RWPE1 (cell line): ENCODE measurements at regions not wholly inside any gene's neighbourhood (a gene's known extent, or its start where the extent isn't known, plus 50 kb on each side); places are given as distances from the start of the nearest gene placed in this dataset.

Experiments used
- CTCF ChIA-PET: fragments of 350-600 bp; sonication (Branson Sonifier 250); formaldehyde crosslinking; extraction: SDS; loops from one replicate; lab custom pipeline; 2021; lab: Yijun Ruan, JAX
- POLR2A ChIA-PET: fragments of 400-600 bp; formaldehyde crosslinking; extraction: SDS; loops from one replicate; lab custom pipeline; 2020; ENCODE audit warnings: antibody characterized with exemption; ENCODE audit not compliant: low non-redundant PET; lab: Yijun Ruan, JAX
- DNase-seq: peaks from one replicate; pipeline ENCODE4 v3.0.0; 2012; ENCODE audit warnings: low spot score
- H3K27ac ChIP-seq: fragments of 450-650 bp; 2 replicates; pipeline ENCODE4 v1.5.1; 2017
- TF ChIP-seq, protein P1 (sequence below): fragments of 450-650 bp; conservative IDR thresholded peaks from 2 replicates; pipeline ENCODE4 v1.5.1; 2017; ENCODE audit warnings: low read depth, mild to moderate bottlenecking

GRCh38 chr12:18794000-18794399 lies 56.1 kb downstream of the CAPZA3 start:
- CTCF ChIA-PET: interaction anchor here (0.6 kb wide), 1 partner anchor 67 kb away, joined by 3 read pairs; no protein-coding TSS in a partner anchor
- TF ChIP-seq, protein P1, sequence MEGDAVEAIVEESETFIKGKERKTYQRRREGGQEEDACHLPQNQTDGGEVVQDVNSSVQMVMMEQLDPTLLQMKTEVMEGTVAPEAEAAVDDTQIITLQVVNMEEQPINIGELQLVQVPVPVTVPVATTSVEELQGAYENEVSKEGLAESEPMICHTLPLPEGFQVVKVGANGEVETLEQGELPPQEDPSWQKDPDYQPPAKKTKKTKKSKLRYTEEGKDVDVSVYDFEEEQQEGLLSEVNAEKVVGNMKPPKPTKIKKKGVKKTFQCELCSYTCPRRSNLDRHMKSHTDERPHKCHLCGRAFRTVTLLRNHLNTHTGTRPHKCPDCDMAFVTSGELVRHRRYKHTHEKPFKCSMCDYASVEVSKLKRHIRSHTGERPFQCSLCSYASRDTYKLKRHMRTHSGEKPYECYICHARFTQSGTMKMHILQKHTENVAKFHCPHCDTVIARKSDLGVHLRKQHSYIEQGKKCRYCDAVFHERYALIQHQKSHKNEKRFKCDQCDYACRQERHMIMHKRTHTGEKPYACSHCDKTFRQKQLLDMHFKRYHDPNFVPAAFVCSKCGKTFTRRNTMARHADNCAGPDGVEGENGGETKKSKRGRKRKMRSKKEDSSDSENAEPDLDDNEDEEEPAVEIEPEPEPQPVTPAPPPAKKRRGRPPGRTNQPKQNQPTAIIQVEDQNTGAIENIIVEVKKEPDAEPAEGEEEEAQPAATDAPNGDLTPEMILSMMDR: no peak
- no peak for DNase-seq
- H3K27ac ChIP-seq: no peak overlapping the region
- POLR2A ChIA-PET: no interaction called here

- ChIA-PET CTCF (no interaction called here), POLR2A (no interaction called here)
- no peak for DNase-seq
- TF ChIP-seq, protein P1: no peak
- no peak overlapping the region for H3K27ac ChIP-seq
Measured at GRCh38 chr12:18797604-18798003, 59.7 kb downstream of the CAPZA3 start.

- no peak for DNase-seq
- POLR2A ChIA-PET: no interaction called here
- TF ChIP-seq, protein P1: no peak
- CTCF ChIA-PET: no interaction called here
- H3K27ac ChIP-seq: no peak overlapping the region
Measured at GRCh38 chr12:18798535-18799361, 60.8 kb downstream of the CAPZA3 start.

DNA sequence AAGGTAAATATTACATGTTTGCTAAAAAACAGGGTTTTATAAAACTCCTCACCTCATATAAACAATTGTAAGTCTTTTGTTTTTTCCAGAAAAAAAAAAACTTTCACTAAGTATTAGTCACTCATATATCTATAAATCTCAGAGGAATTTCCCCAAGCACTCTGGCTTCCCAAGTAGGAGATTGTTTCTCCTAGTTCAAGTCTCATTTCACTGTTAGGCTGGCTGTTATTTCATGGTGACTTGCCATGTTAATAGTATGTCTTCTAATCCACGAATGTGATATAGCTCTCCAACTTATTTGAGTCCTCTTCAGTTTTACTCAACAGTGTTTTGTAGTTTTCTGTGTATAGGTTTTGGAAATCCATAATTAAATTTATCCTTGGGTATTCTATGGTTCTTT lies 61.6 kb downstream of the CAPZA3 start:
- no peak for DNase-seq
- TF ChIP-seq, protein P1: no peak
- CTCF ChIA-PET: no interaction called here
- POLR2A ChIA-PET: no interaction called here
- H3K27ac ChIP-seq: no peak overlapping the region

DNA sequence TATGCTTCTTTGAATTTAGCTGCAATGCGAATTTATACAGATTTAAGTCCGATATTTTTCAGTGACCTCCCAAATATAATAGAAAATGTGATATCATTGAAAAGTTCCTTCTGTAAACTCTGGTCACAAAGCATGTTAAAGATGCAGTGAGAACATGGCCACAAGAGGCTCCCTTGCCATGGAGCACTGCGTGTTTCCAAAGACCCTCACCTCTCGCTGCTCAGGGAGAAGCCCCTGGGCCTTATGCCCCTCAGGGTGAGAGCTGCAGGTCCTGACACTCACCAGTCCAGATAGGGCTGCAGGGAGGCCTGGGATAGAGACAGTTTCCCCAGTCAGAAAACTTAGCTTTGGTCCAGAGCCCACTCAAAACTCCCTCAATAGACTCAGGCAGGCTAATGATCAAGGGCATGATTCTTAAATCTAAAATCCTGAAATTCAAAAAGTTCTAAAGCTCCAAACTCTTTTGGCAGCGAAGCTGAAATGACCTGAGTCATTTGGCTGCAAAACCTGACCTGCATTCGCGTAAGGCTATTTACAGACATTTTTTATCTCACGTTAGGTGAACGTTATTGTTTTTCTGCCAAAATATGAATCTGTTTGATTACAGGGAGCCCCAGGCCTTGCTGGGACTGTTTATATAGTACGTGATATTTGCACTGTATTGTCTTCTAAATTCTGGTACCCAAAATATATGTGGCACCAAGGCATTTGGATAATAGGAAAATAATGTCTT lies 67.8 kb downstream of the CAPZA3 start:
- H3K27ac ChIP-seq: no peak overlapping the region
- CTCF ChIA-PET: interaction anchor here (0.6 to 0.7 kb wide), 3 partner anchors 34 to 232 kb away, joined by 3 to 5 read pairs (median 3); no protein-coding TSS in a partner anchor
- TF ChIP-seq, protein P1: no peak
- POLR2A ChIA-PET: no interaction called here
- DNase-seq: no peak

GRCh38 chr12:18807714-18808113 lies 69.8 kb downstream of the CAPZA3 start:
- no peak overlapping the region for H3K27ac ChIP-seq
- TF ChIP-seq, protein P1: no peak
- POLR2A ChIA-PET: no interaction called here
- no peak for DNase-seq
- CTCF ChIA-PET: interaction anchor here (0.6 kb wide), 1 partner anchor 199 kb away, joined by 3 read pairs; no protein-coding TSS in a partner anchor
